GM19239 (cell line): ENCODE measurements at regions not wholly inside any gene's neighbourhood (a gene's known extent, or its start where the extent isn't known, plus 50 kb on each side); places are given as distances from the start of the nearest gene placed in this dataset.

Experiments
- DNase-seq: peaks from one replicate; pipeline ENCODE4 v3.0.0; 2011; ENCODE audit warnings: low spot score; ENCODE audit not compliant: insufficient read length
- FAIRE-seq: peaks from 2 replicates; lab custom pipeline; 2011; peaks lifted over from hg19 to GRCh38; lab: Jason Lieb, UNC

GRCh38 chr6:126581316-126581715 is 241.4 kb downstream of the CENPW start:
- DNase-seq (no peak), FAIRE-seq (no peak)

- no peak for DNase-seq
- FAIRE-seq: no peak
Observed at GRCh38 chr6:126600258-126600916, 260.5 kb downstream of the CENPW start.

GRCh38 chr6:126603410-126603809 is 263.5 kb downstream of the CENPW start:
- DNase-seq: no peak
- FAIRE-seq: no peak

- FAIRE-seq: no peak
- DNase-seq: no peak
Observed at GRCh38 chr6:126605089-126605488, 265.2 kb downstream of the CENPW start.

- FAIRE-seq (no peak), DNase-seq (no peak)
Observed at GRCh38 chr6:126607289-126607688, 267.4 kb downstream of the CENPW start.

- DNase-seq (no peak), FAIRE-seq (no peak)
Observed at GRCh38 chr6:126608681-126609080, 268.8 kb downstream of the CENPW start.

GRCh38 chr6:126614642-126615504 is 275.0 kb downstream of the CENPW start:
- FAIRE-seq (no peak), DNase-seq (no peak)

GRCh38 chr6:126616866-126617265 is 277.0 kb downstream of the CENPW start:
- no peak for DNase-seq
- no peak for FAIRE-seq

GRCh38 chr6:126618639-126619343 is 278.9 kb downstream of the CENPW start:
- DNase-seq (no peak), FAIRE-seq (no peak)

GRCh38 chr6:126620719-126621118 is 280.8 kb downstream of the CENPW start:
- no peak for FAIRE-seq

GRCh38 chr6:126625019-126625418 is 285.1 kb downstream of the CENPW start:
- DNase-seq: no peak
- no peak for FAIRE-seq

More at GRCh38 chr6:126620719-126621118, 280.8 kb downstream of the CENPW start:
- DNase-seq: no peak

GRCh38 chr6:126628125-126628524 is 288.2 kb downstream of the CENPW start:
- peak; percentile 69 for FAIRE-seq
- no peak for DNase-seq

GRCh38 chr6:126631363-126631762 is 291.4 kb downstream of the CENPW start:
- DNase-seq (no peak), FAIRE-seq (no peak)

- DNase-seq: no peak
- no peak for FAIRE-seq
Observed at GRCh38 chr6:126632271-126632670, 292.4 kb downstream of the CENPW start.

- FAIRE-seq (no peak), DNase-seq (no peak)
Observed at GRCh38 chr6:126633373-126633772, 293.5 kb downstream of the CENPW start.

- DNase-seq: no peak
- FAIRE-seq: no peak
Observed at GRCh38 chr6:126640356-126640755, 300.4 kb downstream of the CENPW start.

- FAIRE-seq (no peak), DNase-seq (no peak)
Observed at GRCh38 chr6:126640921-126641320, 301.0 kb downstream of the CENPW start.

- DNase-seq (no peak), FAIRE-seq (no peak)
Observed at GRCh38 chr6:126641641-126642040, 301.7 kb downstream of the CENPW start.

GRCh38 chr6:126643352-126643751 is 303.4 kb downstream of the CENPW start:
- FAIRE-seq (no peak), DNase-seq (no peak)

- no peak for DNase-seq
- FAIRE-seq: no peak
Observed at GRCh38 chr6:126650931-126651330, 311.0 kb downstream of the CENPW start.
